ENCODE measurements at regions not wholly inside any gene's neighbourhood (a gene's known extent, or its start where the extent isn't known, plus 50 kb on each side); places are given as distances from the start of the nearest gene placed in this dataset.

DNA sequence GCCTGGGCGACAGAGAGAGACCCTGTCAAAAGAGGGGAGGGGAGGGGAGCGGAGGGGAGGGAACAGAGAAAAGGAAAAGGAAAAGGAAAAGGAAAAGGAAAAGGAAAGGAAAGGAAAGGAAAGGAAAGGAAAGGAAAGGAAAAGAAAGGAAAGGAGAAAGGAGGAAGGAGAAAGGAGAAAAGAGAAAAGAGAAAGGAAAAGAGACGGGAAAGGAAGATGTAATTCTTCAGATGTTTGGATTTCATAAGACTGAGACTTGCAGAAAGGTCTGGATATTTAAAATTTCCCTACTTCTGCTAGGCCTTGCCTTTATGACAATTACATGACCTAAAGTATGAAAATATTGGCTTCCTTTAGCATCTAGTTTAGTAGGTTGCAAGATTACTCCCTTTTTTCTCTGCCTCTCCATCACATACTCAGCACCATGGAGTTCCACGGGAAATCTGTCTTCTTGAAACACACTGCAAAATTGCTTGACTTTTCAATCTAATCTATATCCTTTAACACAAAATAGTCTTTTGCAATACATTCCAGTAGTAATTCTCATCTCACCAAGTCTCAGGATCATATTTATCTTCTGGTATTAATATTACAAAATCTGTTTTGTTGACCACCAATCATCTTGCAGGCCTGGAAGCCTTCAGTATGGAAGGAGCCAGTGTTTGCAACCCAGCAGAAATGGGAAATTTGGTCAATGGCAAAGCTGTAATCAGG is 383.5 kb downstream of the ZEB2 start:
- TF ChIP-seq CTCF (IDR thresholded peaks at IDR 0.05; ENCODE audit: low read length, missing control alignments), result no peak
- no peak for DNase-seq (ENCODE audit: low read depth)
- H3K4me3 ChIP-seq (replicated peaks; ENCODE audit: low read depth, low read length), result no peak overlapping the region

- no peak for TF ChIP-seq CTCF (IDR thresholded peaks at IDR 0.05; ENCODE audit: low read length, missing control alignments)
- no peak overlapping the region for H3K4me3 ChIP-seq (replicated peaks; ENCODE audit: low read depth, low read length)
- DNase-seq (ENCODE audit: low read depth), result no peak
Measured at GRCh38 chr2:144133936-144134665, 385.8 kb downstream of the ZEB2 start.

DNA sequence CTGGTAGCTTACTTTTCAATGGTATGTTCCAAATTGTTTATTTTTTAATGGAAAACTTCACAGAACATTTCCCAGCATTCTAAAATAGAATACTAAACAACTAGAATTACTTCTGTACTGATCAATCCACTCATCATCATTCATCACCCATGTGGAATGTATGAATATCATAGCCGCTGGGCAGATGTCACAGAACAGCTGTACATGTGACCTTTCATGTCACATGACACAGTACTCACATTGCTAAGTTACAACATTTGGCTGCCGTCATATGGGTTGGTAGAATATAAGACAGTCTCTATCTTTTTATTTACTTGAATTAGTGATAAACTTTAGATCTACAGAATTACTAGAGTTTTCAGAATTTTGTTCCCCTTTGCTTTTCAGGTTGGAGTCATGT is 387.6 kb downstream of the ZEB2 start:
- no peak overlapping the region for H3K4me3 ChIP-seq (replicated peaks; ENCODE audit: low read depth, low read length)
- peak; percentile 27 for DNase-seq (ENCODE audit: low read depth)
- no peak for TF ChIP-seq CTCF (IDR thresholded peaks at IDR 0.05; ENCODE audit: low read length, missing control alignments)

DNA sequence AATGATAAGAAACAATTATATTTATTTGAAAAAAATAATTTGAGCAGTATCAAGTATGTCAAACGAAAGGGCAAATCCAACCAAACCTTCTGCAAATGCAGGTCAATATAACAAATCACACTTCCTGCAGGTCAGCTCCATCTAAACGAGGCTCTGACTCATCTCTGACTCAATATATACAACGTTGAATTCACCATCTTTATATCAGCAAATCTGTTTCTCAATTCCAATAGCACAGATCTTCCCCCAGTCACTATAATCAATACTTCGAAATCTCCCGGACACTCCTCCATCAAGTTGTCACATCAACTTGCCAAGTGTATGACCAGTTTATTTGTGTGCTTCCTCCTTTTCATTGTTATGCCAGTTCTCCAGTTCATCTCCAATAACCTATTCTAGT is 388.9 kb downstream of the ZEB2 start:
- no peak for TF ChIP-seq CTCF (IDR thresholded peaks at IDR 0.05; ENCODE audit: low read length, missing control alignments)
- H3K4me3 ChIP-seq (replicated peaks; ENCODE audit: low read depth, low read length), result no peak overlapping the region
- DNase-seq (ENCODE audit: low read depth), result no peak

GRCh38 chr2:144130551-144130950 is 389.4 kb downstream of the ZEB2 start:
- DNase-seq (ENCODE audit: low read depth), result no peak
- H3K4me3 ChIP-seq (replicated peaks; ENCODE audit: low read depth, low read length), result no peak overlapping the region
- TF ChIP-seq CTCF (IDR thresholded peaks at IDR 0.05; ENCODE audit: low read length, missing control alignments), result no peak

DNA sequence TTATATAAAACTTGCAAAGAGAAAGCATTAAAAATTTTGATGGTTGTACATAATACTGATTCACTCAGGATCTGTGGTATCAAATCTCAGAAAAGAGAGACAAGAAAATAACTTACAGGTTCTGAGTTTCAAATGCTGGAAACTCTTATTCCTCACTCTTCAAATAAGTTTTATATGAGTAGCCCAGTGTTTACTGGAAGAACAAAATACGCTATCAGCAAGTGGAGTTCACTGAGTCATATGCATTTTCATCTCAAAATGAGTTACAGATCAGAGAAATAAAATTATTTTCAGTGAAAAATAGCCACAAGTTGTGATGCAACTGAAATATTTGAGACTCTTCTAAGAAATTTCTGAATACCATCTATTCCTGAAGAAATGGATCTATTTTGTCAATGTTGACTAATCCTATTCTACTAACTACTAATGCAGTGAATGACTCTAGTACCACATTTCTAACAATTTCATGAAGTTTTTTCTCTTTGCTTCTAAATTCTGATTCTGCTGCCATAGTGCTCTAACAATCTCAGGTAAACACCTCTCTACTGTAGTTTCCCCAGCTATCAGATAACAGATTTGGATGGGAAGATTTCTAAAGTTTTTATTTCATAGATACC is 391.7 kb downstream of the ZEB2 start:
- no peak for TF ChIP-seq CTCF (IDR thresholded peaks at IDR 0.05; ENCODE audit: low read length, missing control alignments)
- H3K4me3 ChIP-seq (replicated peaks; ENCODE audit: low read depth, low read length), result no peak overlapping the region
- DNase-seq (ENCODE audit: low read depth), result no peak

Measured in fibroblast of pulmonary artery (primary cell).